ENCODE measurements at regions not wholly inside any gene's neighbourhood (a gene's known extent, or its start where the extent isn't known, plus 50 kb on each side); places are given as distances from the start of the nearest gene placed in this dataset.

DNA sequence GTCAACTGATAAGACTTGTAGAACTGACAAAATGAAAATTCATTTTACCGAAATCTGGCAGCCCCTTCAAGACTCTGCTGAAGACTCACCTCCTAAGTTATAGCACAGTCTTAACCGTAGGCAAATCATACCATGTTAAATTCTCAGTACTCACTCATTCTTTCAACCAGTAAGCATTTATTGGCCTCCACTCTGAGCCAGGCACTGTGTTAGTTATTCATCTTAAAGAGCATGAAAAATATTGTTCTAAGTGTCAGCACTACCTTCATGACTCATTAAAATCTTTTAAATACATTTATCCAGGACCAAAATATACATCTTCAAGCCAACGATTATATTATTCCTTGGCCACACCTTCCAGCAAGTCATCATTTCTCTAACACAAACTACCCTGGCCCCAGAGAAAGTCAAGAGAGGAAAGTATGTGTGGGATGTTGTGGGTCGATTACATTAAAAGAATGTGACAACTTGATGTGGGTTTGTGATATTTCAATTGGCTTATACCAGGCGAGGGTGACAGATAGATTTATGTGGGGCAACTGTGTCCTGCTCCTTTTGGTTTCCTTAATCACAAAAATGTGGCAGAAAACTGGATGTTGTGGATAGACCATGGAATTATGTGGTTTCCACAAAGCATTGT lies 55.0 kb downstream of the TMEM30B start:
- DNase-seq (ENCODE audit: low read depth): peak; percentile 95

- no peak for DNase-seq (ENCODE audit: low read depth)
These were observed 55.8 kb downstream of the TMEM30B start for GRCh38 chr14:61225344-61225743.

- no peak for DNase-seq (ENCODE audit: low read depth)
These were observed 57.6 kb downstream of the TMEM30B start for GRCh38 chr14:61223552-61223951.

- peak; percentile 72 for DNase-seq (ENCODE audit: low read depth)
These were observed 58.8 kb downstream of the TMEM30B start for GRCh38 chr14:61222388-61222787.

- DNase-seq (ENCODE audit: low read depth): no peak
These were observed 59.2 kb downstream of the TMEM30B start for GRCh38 chr14:61221906-61222305.

DNA sequence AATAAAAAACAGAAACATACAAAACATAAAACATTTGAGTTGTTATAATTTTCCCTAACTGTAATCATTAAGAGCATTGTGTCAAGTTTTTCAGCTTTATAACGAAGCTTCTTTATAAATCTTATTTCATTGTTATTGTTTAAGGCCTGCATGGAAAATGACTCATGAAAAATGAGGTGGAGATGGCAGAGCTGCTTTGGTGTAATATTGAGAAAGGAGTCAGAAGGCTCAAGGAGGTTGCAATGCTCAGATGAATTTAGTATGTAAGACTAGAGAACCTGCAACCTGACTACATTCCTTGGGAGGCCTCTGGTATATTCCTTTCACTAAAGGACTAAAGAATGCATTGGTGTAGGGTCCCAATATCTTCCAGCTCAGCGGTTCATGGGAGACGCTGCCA lies 61.5 kb downstream of the TMEM30B start:
- DNase-seq (ENCODE audit: low read depth): no peak

DNA sequence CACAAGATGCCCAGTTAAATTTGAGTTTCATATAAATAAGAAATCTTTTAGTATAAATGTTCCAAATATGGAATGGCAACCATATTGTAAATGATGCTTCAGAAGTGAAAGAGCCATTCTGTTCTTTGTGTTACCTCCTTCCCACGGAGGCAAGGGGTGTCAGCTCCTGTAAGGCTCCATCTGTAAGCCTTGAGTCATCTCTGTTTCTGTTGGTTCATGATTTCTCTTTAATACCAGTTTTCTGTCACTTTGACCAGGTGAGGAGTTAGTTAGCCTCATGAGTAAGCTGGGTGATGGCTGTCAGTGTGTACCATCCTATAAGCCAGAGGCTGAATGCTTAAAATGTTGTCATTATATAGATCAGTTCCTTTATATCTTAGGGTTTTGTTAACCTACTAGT lies 61.9 kb downstream of the TMEM30B start:
- no peak for DNase-seq (ENCODE audit: low read depth)

- no peak for DNase-seq (ENCODE audit: low read depth)
These were observed 62.4 kb downstream of the TMEM30B start for GRCh38 chr14:61218767-61219166.

GRCh38 chr14:61218157-61218556 lies 63.0 kb downstream of the TMEM30B start:
- no peak for DNase-seq (ENCODE audit: low read depth)

DNA sequence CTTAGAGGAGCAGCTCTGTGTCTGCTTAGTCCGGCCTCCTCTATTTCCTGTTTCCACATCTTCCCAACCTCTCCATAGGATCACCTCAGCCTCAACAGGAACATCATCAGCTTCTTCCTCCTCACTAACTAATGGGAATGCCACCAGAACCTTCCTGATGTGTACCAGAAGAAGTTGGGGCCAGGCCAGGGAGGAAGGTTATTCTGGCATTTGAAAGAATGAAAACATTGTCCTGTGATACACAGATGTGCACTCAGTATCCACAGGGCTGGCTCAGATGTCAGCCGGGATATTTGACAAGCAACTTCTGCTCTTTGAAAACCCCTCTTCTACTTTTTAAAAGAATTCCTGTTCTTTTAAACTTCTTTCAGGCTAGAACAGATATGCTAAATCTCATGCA lies 63.6 kb downstream of the TMEM30B start:
- DNase-seq (ENCODE audit: low read depth): no peak

DNA sequence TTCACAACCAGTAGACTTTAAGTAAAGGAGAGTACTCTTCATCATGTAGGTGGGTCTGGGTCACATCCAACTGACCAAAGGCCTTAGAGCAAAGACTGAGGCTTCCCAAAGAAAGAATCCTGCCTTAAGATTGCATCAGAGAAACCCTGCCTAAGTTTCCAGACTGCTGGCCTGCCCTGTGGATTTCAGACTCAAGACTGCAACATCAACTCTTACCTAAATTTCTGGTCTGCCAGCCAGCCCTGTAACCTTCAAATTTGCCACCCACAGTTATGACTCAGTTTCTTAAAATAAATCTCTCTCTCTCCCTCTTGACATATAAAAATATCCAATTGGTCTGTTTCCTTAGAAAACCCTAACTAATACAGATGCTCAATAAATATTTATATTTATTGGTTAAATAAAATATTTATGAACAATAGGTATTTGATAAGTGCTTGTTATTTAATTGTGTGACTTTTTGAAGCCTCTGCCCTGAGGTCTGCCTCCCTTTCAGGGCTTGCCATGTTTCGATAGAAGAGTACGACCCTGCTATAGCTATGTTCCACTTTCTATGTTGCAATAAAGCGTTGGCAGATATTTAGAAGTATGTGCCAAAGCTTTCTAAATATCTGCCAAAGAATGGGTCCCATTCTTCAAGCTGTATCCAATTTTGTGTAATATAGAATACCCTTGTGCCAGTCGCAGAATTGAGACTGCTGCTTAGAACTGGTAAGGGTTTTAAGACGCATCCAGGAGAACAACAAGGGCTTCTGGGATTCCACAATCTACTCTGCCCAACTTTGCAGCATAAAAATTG lies 65.7 kb downstream of the TMEM30B start:
- no peak for DNase-seq (ENCODE audit: low read depth)

DNA sequence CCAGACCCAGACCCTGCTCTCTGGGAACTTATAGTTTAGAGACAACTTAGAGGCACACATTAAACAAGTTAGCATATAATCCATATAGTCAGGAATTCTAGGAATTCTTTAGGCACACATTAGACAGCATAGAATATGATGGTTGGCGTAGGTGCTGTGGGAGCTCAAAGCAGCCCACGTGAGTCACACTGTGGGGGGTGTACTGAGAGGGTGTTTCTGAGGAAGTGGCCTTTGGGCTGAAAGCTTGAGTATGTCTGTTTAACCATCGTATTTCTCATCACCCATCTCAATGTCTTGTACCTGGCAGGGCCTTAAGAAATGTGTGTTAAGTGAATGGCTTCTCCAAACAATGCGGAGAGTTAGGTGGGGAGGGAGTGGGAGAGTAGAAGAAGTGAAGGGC lies 67.2 kb downstream of the TMEM30B start:
- no peak for DNase-seq (ENCODE audit: low read depth)

GRCh38 chr14:61213191-61213621 lies 67.9 kb downstream of the TMEM30B start:
- DNase-seq (ENCODE audit: low read depth): peak; percentile 66

DNA sequence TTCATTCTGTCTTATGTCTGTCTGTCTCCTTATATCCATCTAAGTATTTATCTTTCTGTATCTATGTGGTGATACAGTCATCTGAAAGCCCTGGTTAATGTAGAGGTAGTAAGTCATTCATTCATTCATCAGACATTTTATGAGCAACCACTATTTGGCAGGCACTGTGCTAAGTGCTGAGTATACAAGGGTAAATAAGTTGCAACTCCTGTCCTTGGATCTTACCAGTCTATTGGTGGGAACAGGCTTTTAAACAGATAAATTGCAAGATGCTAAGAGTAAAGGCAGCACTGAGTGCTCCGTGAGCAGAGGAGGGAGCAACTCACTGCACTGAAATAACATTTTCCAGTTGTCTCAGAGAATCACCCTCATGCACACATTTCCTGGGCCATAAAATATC lies 68.6 kb downstream of the TMEM30B start:
- DNase-seq (ENCODE audit: low read depth): no peak

GRCh38 chr14:61211476-61212255 lies 69.5 kb downstream of the TMEM30B start:
- DNase-seq (ENCODE audit: low read depth): no peak

GRCh38 chr14:61203081-61203753 lies 77.9 kb downstream of the TMEM30B start:
- peak; percentile 99 for DNase-seq (ENCODE audit: low read depth)

DNA sequence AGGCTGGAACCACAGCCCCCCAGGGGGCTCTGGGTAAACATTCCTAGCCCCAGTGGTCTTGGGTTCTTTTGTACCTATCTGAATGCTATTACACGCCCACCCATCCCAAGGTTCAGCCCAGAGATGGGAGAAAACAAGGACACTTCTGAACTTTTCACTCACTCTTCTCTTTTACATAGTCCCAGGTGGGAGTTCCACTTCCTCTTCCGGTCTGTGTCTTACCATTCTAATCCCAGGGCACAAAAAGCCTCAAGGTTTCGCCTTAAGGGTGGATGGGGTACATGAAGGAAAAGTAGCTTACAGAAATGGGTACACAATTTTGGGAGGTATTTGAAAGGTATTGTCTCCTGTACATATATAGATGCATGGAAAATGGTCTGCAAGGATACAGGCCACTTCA lies 79.0 kb downstream of the TMEM30B start:
- DNase-seq (ENCODE audit: low read depth): no peak

GRCh38 chr14:61201171-61201570 lies 80.0 kb downstream of the TMEM30B start:
- DNase-seq (ENCODE audit: low read depth): no peak

DNA sequence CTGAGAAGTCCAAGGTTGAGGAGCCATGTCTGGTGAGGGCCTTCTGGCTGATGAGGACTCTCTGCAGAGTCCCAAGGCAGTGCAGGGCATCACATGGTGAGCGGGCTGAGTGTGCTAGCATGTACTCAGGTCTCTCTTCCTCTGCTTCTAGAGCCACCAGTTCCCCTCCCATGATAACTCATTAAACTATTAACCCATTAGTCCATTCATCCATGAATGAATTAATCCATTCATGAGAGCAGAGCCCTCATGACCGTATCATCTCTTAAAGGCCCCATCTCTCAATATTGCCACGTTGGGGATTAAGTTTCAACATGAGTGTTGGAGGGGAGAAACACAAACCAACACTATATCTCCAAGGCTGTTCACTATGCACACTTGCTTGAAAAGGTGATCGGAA lies 83.7 kb downstream of the TMEM30B start:
- no peak for DNase-seq (ENCODE audit: low read depth)

DNA sequence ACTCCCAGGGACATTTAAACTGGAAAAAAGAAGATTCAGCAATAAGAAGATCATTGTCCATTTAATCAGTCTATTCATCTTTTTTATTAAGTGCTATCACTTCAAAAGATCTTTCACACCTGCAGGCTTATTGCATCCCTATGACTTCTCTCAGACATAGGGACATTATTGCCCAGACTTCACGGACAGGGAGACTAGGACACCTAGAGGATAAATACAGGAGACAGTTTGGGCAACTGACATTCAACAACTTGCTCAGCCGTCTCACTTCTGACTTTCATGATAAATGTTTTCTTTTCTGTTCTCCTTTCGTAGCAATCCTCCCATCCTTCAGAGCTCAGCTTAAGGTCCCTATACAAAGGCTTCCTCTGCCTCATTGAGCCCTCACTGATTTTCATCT lies 84.3 kb downstream of the TMEM30B start:
- no peak for DNase-seq (ENCODE audit: low read depth)

GRCh38 chr14:61196034-61196433 lies 85.1 kb downstream of the TMEM30B start:
- no peak for DNase-seq (ENCODE audit: low read depth)

- no peak for DNase-seq (ENCODE audit: low read depth)
These were observed 87.7 kb downstream of the TMEM30B start for GRCh38 chr14:61193476-61193875.

Data from LHCN-M2 (cell line).